Endothelial cell (in vitro differentiated cells): ENCODE measurements at regions not wholly inside any gene's neighbourhood (a gene's known extent, or its start where the extent isn't known, plus 50 kb on each side); places are given as distances from the start of the nearest gene placed in this dataset.

Experiments used
- DNase-seq: peaks from one replicate; pipeline ENCODE4 v3.0.0; 2021; ENCODE audit warnings: low spot score
- H3K27ac Mint-ChIP-seq: one replicate; pipeline ENCODE4 v1.8.0; 2021; ENCODE audit warnings: mixed read lengths, inconsistent platforms; ENCODE audit not compliant: unreplicated experiment
- H3K27me3 Mint-ChIP-seq: one replicate; pipeline ENCODE4 v1.8.0; 2021; ENCODE audit warnings: mild to moderate bottlenecking, moderate library complexity, mixed read lengths, inconsistent platforms; ENCODE audit not compliant: unreplicated experiment
- H3K36me3 Mint-ChIP-seq: one replicate; pipeline ENCODE4 v1.8.0; 2021; ENCODE audit warnings: mild to moderate bottlenecking, low read depth, mixed read lengths, inconsistent platforms; ENCODE audit not compliant: unreplicated experiment
- H3K4me1 Mint-ChIP-seq: one replicate; pipeline ENCODE4 v1.8.0; 2021; ENCODE audit warnings: mild to moderate bottlenecking, mixed read lengths, inconsistent platforms; ENCODE audit not compliant: unreplicated experiment
- H3K4me3 Mint-ChIP-seq: one replicate; pipeline ENCODE4 v1.8.0; 2021; ENCODE audit warnings: mild to moderate bottlenecking, mixed read lengths, inconsistent platforms; ENCODE audit not compliant: unreplicated experiment
- H3K9me3 Mint-ChIP-seq: one replicate; pipeline ENCODE4 v1.8.0; 2021; ENCODE audit warnings: mixed read lengths, inconsistent platforms; ENCODE audit not compliant: unreplicated experiment
- CTCF ChIP-seq: fragments of 200-600 bp; sonication (generic); IDR thresholded peaks from one replicate; pipeline ENCODE4 v1.5.0; 2021; ENCODE audit warnings: antibody characterized with exemption; ENCODE audit not compliant: unreplicated experiment

GRCh38 chr2:11969774-11970173 lies 223.3 kb downstream of the LPIN1 start:
- no peak for TF ChIP-seq CTCF
- DNase-seq: no peak
- Mint-ChIP-seq H3K27me3 (peaks cover 6% of the 10 kb centered on the region), H3K4me1 (no peaks in the 10 kb centered on the region), H3K27ac (no peak overlapping the region), H3K36me3 (no peaks in the 10 kb centered on the region), H3K9me3 (no peaks in the 10 kb centered on the region), H3K4me3 (no peak overlapping the region)

GRCh38 chr2:11974573-11974972 lies 228.1 kb downstream of the LPIN1 start:
- no peaks in the 10 kb centered on the region for H3K9me3 Mint-ChIP-seq

GRCh38 chr2:11975373-11975772 lies 228.9 kb downstream of the LPIN1 start:
- no peaks in the 10 kb centered on the region for H3K9me3 Mint-ChIP-seq
- peaks cover 4% of the 10 kb centered on the region for H3K27me3 Mint-ChIP-seq
- peaks cover 3% of the 10 kb centered on the region for H3K36me3 Mint-ChIP-seq
- no peak for DNase-seq
- no peak overlapping the region for H3K4me3 Mint-ChIP-seq
- no peak for TF ChIP-seq CTCF
- H3K4me1 Mint-ChIP-seq: no peaks in the 10 kb centered on the region
- H3K27ac Mint-ChIP-seq: no peak overlapping the region

More at GRCh38 chr2:11974573-11974972, 228.1 kb downstream of the LPIN1 start:
- no peak for DNase-seq
- H3K27me3 Mint-ChIP-seq: peaks cover 6% of the 10 kb centered on the region
- no peak overlapping the region for H3K27ac Mint-ChIP-seq
- no peak overlapping the region for H3K4me3 Mint-ChIP-seq
- peaks cover 3% of the 10 kb centered on the region for H3K36me3 Mint-ChIP-seq
- H3K4me1 Mint-ChIP-seq: no peaks in the 10 kb centered on the region
- TF ChIP-seq CTCF: no peak

GRCh38 chr2:11976073-11976472 lies 229.6 kb downstream of the LPIN1 start:
- peaks cover 3% of the 10 kb centered on the region for H3K36me3 Mint-ChIP-seq
- no peaks in the 10 kb centered on the region for H3K4me1 Mint-ChIP-seq
- DNase-seq: no peak
- H3K27me3 Mint-ChIP-seq: peaks cover 4% of the 10 kb centered on the region
- TF ChIP-seq CTCF: no peak
- no peak overlapping the region for H3K4me3 Mint-ChIP-seq
- no peaks in the 10 kb centered on the region for H3K9me3 Mint-ChIP-seq
- no peak overlapping the region for H3K27ac Mint-ChIP-seq

- Mint-ChIP-seq H3K9me3 (peaks cover 5% of the 10 kb centered on the region), H3K27ac (no peak overlapping the region), H3K36me3 (peaks cover 3% of the 10 kb centered on the region), H3K27me3 (peaks cover 6% of the 10 kb centered on the region), H3K4me3 (no peak overlapping the region), H3K4me1 (no peaks in the 10 kb centered on the region)
- TF ChIP-seq CTCF: no peak
- no peak for DNase-seq
Observed at GRCh38 chr2:11977766-11978524, 231.5 kb downstream of the LPIN1 start.
